H1 (cell line): ENCODE measurements at regions not wholly inside any gene's neighbourhood (a gene's known extent, or its start where the extent isn't known, plus 50 kb on each side); places are given as distances from the start of the nearest gene placed in this dataset.

Experiments
- BRCA1 ChIP-seq: IDR thresholded peaks from 2 replicates; pipeline ENCODE4 v1.6.1; 2012; ENCODE audit warnings: low read depth, low read length, improper control_type of control experiment
- CEBPB ChIP-seq: IDR thresholded peaks from 2 replicates; pipeline ENCODE4 v1.6.1; 2012; ENCODE audit warnings: low read depth, low read length
- EZH2 ChIP-seq: fragments of 200-600 bp; sonication (generic); IDR thresholded peaks from 2 replicates; pipeline ENCODE4 v1.7.1; 2012; ENCODE audit warnings: low read depth, mild to moderate bottlenecking, moderate library complexity, low read length, inconsistent platforms; ENCODE audit not compliant: severe bottlenecking
- FOSL1 ChIP-seq: IDR thresholded peaks from 2 replicates; pipeline ENCODE4 v1.6.1; 2011; ENCODE audit warnings: mild to moderate bottlenecking, low read depth, low read length, moderate library complexity; ENCODE audit not compliant: insufficient read depth
- GABPA ChIP-seq: IDR thresholded peaks from 2 replicates; pipeline ENCODE4 v1.6.1; 2011; ENCODE audit warnings: mild to moderate bottlenecking, low read length, moderate library complexity, borderline replicate concordance; ENCODE audit not compliant: insufficient read depth
- RXRA ChIP-seq: IDR thresholded peaks from 2 replicates; pipeline ENCODE4 v1.6.1; 2011; ENCODE audit warnings: low read depth, mild to moderate bottlenecking, low read length, moderate library complexity; ENCODE audit not compliant: insufficient read depth
- TAF7 ChIP-seq: optimal IDR thresholded peaks from 2 replicates; pipeline ENCODE3; 2011; ENCODE audit warnings: low read depth, mild to moderate bottlenecking, inconsistent platforms, low read length, moderate library complexity, borderline replicate concordance
- TCF12 ChIP-seq: IDR thresholded peaks from 2 replicates; pipeline ENCODE4 v1.6.1; 2011; ENCODE audit warnings: low read depth, mild to moderate bottlenecking, low read length
- TEAD4 ChIP-seq: IDR thresholded peaks from 2 replicates; pipeline ENCODE4 v1.6.1; 2012; ENCODE audit warnings: low read depth, low read length, inconsistent platforms, mixed read lengths
- YY1 ChIP-seq: IDR thresholded peaks from 2 replicates; pipeline ENCODE4 v1.6.1; 2011; ENCODE audit warnings: low read depth, mild to moderate bottlenecking, low read length
- TF ChIP-seq, protein P1 (sequence below): IDR thresholded peaks from 2 replicates; pipeline ENCODE4 v1.6.1; 2012; ENCODE audit warnings: low read length, inconsistent platforms

DNA sequence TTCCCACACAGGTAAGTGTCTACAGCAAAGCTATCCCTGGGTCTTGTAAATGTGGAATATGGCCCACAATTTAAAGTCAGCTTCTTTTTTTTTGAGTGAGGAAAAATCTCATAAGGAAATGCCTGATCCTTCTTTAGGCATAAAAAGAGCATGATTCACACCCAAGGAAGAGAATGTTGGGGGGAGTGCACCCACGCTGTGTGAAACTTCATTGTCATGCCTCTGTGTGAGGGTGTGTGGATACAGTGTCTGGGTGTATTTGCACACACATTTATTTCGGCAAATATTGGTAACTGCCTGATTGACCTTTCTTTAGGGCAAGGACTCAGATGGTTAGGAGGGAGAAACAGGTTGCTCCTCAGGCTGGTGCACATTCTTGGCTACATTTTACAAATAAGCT lies 196.8 kb upstream of the STXBP6 start (continued):
- TF ChIP-seq EZH2 (no peak), TAF7 (no peak), RXRA (no peak), TEAD4 (no peak), BRCA1 (no peak), GABPA (no peak), CEBPB (no peak), YY1 (no peak), TCF12 (no peak), FOSL1 (no peak)
- TF ChIP-seq, protein P1, sequence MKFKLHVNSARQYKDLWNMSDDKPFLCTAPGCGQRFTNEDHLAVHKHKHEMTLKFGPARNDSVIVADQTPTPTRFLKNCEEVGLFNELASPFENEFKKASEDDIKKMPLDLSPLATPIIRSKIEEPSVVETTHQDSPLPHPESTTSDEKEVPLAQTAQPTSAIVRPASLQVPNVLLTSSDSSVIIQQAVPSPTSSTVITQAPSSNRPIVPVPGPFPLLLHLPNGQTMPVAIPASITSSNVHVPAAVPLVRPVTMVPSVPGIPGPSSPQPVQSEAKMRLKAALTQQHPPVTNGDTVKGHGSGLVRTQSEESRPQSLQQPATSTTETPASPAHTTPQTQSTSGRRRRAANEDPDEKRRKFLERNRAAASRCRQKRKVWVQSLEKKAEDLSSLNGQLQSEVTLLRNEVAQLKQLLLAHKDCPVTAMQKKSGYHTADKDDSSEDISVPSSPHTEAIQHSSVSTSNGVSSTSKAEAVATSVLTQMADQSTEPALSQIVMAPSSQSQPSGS: no peak
